ENCODE measurements at regions not wholly inside any gene's neighbourhood (a gene's known extent, or its start where the extent isn't known, plus 50 kb on each side); places are given as distances from the start of the nearest gene placed in this dataset.

GRCh38 chr9:38186404-38187115, 117.5 kb upstream of the SHB start:
- no peak overlapping the region for H3K27ac Mint-ChIP-seq
- no peak overlapping the region for H3K9ac ChIP-seq (ENCODE audit: insufficient read depth, low read length, poor library complexity, severe bottlenecking)
- H3K27me3 Mint-ChIP-seq (ENCODE audit: low read depth in 3 of 3): peaks cover 0 to 5% (median 4%) of the 10 kb centered on the region in 3 donors
- WGBS (ENCODE audit: insufficient coverage): no CpG with 5 or more reads among the region's 5 CpGs
- no peaks in the 10 kb centered on the region for H4K20me1 ChIP-seq (ENCODE audit: insufficient read depth, low read length)
- H3K9me3 ChIP-seq (replicated peaks in 1 of 2; ENCODE audit: control insufficient read depth in 1 of 2, insufficient read depth in 1 of 2, low read length in 2 of 2): no peaks in the 10 kb centered on the region
- no peaks in the 10 kb centered on the region for H3K36me3 Mint-ChIP-seq
- H3K27me3 ChIP-seq (ENCODE audit: control insufficient read depth in 2 of 2, insufficient read depth in 2 of 2, low read length in 2 of 2): no peaks in the 10 kb centered on the region
- no peaks in the 10 kb centered on the region for H3K79me2 ChIP-seq (ENCODE audit: insufficient read depth, low read length)
- H3K4me1 Mint-ChIP-seq: peaks cover 4% of the 10 kb centered on the region
- H3K4me2 ChIP-seq (replicated peaks; ENCODE audit: extremely low read depth, low read length, poor library complexity, severe bottlenecking): no peak overlapping the region
- H2AFZ ChIP-seq (ENCODE audit: insufficient read depth, low read depth, low read length, poor library complexity, severe bottlenecking): no peak overlapping the region
- no peak for TF ChIP-seq CTCF (IDR thresholded peaks at IDR 0.05)
- H3K4me3 Mint-ChIP-seq: no peak overlapping the region
- no peak for DNase-seq
- no peaks in the 10 kb centered on the region for H3K36me3 ChIP-seq (replicated peaks in 1 of 2; ENCODE audit: control insufficient read depth in 1 of 2, insufficient read depth in 2 of 2, low read length in 2 of 2)
- intact Hi-C loops (cut with micrococcal nuclease): no loop called here
- peaks cover 0 to 4% (median 0%) of the 10 kb centered on the region in 7 donors for H3K9me3 Mint-ChIP-seq
- no peaks in the 10 kb centered on the region for H3K4me1 ChIP-seq (ENCODE audit: control insufficient read depth in 1 of 2, insufficient read depth in 2 of 2, low read length in 2 of 2)
- no peak overlapping the region for H3K27ac ChIP-seq (ENCODE audit: low read depth in 1 of 2, low read length in 2 of 2)
- no peak overlapping the region for H3K4me3 ChIP-seq (replicated peaks in 1 of 3; ENCODE audit: low read depth in 2 of 3, low read length in 3 of 3)

- H3K9me3 Mint-ChIP-seq: peaks cover 0 to 4% (median 0%) of the 10 kb centered on the region in 7 donors
- no peaks in the 10 kb centered on the region for H3K4me1 ChIP-seq (ENCODE audit: control insufficient read depth in 1 of 2, insufficient read depth in 2 of 2, low read length in 2 of 2)
- TF ChIP-seq CTCF (IDR thresholded peaks at IDR 0.05): no peak
- no peaks in the 10 kb centered on the region for H4K20me1 ChIP-seq (ENCODE audit: insufficient read depth, low read length)
- H3K79me2 ChIP-seq (ENCODE audit: insufficient read depth, low read length): no peaks in the 10 kb centered on the region
- no peaks in the 10 kb centered on the region for H3K36me3 Mint-ChIP-seq
- no peaks in the 10 kb centered on the region for H3K27me3 ChIP-seq (ENCODE audit: control insufficient read depth in 2 of 2, insufficient read depth in 2 of 2, low read length in 2 of 2)
- H3K4me3 ChIP-seq (replicated peaks in 1 of 3; ENCODE audit: low read depth in 2 of 3, low read length in 3 of 3): no peak overlapping the region
- peaks cover 0 to 7% (median 4%) of the 10 kb centered on the region in 3 donors for H3K27me3 Mint-ChIP-seq (ENCODE audit: low read depth in 3 of 3)
- no peak overlapping the region for H3K4me2 ChIP-seq (replicated peaks; ENCODE audit: extremely low read depth, low read length, poor library complexity, severe bottlenecking)
- no peak for DNase-seq
- 100% methylated on average over 1 of the region's 6 CpGs for WGBS (ENCODE audit: insufficient coverage)
- H2AFZ ChIP-seq (ENCODE audit: insufficient read depth, low read depth, low read length, poor library complexity, severe bottlenecking): no peak overlapping the region
- H3K9me3 ChIP-seq (replicated peaks in 1 of 2; ENCODE audit: control insufficient read depth in 1 of 2, insufficient read depth in 1 of 2, low read length in 2 of 2): no peaks in the 10 kb centered on the region
- no peak overlapping the region for H3K27ac ChIP-seq (ENCODE audit: low read depth in 1 of 2, low read length in 2 of 2)
- H3K4me1 Mint-ChIP-seq: peaks cover 4% of the 10 kb centered on the region
- intact Hi-C loops (cut with micrococcal nuclease): no loop called here
- no peak overlapping the region for H3K27ac Mint-ChIP-seq
- H3K36me3 ChIP-seq (replicated peaks in 1 of 2; ENCODE audit: control insufficient read depth in 1 of 2, insufficient read depth in 2 of 2, low read length in 2 of 2): no peaks in the 10 kb centered on the region
- no peak overlapping the region for H3K9ac ChIP-seq (ENCODE audit: insufficient read depth, low read length, poor library complexity, severe bottlenecking)
- H3K4me3 Mint-ChIP-seq: no peak overlapping the region
These were observed 116.8 kb upstream of the SHB start for GRCh38 chr9:38185647-38186403.

All from CD14-positive monocyte (primary cell).